Skeletal muscle cell (primary cell): ENCODE measurements at regions not wholly inside any gene's neighbourhood (a gene's known extent, or its start where the extent isn't known, plus 50 kb on each side); places are given as distances from the start of the nearest gene placed in this dataset.

ENCODE experiments used
- DNase-seq: peaks from one replicate; pipeline ENCODE4 v3.0.0-alpha.2; 2010; ENCODE audit warnings: low read depth
- H3K4me3 ChIP-seq: 2 replicates; pipeline ENCODE4 v1.5.1; 2011; ENCODE audit warnings: low read depth, mild to moderate bottlenecking, control low read depth, low read length, moderate library complexity

DNA sequence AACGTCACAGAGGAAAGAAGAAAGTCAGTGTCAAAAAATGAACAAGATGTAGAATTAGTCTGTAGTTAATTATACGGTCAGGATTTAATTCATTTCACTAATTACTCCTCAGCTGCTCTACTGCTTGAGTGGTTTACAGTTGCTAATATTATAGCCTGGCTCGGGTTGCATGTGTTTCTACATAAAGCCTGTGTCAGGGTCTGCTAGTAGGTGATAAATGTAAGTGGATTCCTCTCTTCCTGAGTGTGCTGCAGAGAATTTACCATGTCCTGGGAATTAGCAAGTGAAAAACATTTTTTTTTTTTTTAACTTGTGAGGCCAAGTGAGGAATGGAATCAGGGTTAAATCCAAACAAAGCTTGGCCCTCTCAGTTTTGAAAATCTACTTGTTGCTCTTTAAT, 622.6 kb downstream of the EPHA4 start:
- H3K4me3 ChIP-seq, result no peak overlapping the region
- DNase-seq, result no peak

DNA sequence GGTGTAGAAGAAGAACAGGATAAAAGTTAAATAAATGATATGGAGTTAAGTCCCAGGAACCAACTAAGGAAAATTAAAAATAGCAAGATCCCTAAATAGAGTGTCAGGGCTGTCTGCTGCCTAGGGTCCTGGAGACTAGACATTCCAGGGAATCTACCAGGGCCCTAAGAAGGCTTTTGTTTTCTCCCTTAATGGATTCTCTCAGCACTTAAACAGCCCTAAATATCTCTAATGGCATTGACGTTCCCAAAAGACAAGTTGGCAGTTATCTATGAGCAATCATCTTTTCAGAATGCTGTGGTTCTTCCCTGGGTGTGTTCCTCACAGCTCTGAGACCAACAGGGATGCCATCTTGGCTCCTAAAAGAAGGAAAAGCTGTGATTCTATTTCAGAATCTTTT, 616.3 kb downstream of the EPHA4 start:
- no peak for DNase-seq
- H3K4me3 ChIP-seq, result no peak overlapping the region

- DNase-seq, result no peak
- no peak overlapping the region for H3K4me3 ChIP-seq
These were observed 615.7 kb downstream of the EPHA4 start for GRCh38 chr2:220956429-220956828.

DNA sequence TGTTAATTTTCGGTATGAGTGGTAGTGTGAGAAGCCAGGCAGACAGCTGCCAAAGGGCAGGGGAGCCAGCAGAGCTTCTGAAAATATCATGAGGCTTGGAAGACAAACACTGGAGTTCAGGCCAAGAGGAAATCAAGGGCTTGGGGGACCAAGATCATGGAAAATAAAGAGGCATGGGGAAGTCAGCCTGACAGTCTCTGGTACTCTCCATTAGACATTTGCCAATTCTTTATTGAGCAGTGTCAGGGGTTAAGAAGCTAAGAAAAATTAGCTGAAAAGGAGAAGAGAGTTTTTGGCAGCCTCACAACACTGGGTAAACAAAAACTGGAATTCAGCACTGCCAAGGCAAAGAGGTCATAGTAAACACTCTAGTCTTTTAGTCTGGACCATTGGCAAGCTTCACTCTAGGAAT, 612.7 kb downstream of the EPHA4 start:
- no peak for DNase-seq
- no peak overlapping the region for H3K4me3 ChIP-seq

GRCh38 chr2:220961143-220961860, 610.8 kb downstream of the EPHA4 start:
- H3K4me3 ChIP-seq, result no peak overlapping the region
- no peak for DNase-seq

DNA sequence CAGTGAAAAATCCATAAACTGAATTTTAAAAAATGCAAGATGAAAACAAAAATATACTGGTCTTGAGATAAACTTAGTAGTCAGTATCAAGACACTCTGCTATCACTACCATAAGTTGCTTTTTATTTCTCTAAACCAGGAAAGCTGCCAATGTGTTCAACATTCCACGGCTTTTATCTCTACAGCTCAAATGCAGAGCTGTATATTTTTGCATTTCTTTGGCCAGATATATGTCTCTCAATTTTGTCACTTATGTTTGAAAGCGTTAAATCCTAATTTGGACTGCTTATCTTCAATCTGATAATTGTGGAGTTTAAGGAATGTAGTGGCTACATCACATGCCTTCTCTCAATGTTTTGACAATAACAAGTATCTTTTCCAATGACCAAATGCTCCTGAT, 609.5 kb downstream of the EPHA4 start:
- H3K4me3 ChIP-seq, result no peak overlapping the region
- DNase-seq, result no peak

GRCh38 chr2:220963076-220963475, 609.0 kb downstream of the EPHA4 start:
- DNase-seq, result no peak

DNA sequence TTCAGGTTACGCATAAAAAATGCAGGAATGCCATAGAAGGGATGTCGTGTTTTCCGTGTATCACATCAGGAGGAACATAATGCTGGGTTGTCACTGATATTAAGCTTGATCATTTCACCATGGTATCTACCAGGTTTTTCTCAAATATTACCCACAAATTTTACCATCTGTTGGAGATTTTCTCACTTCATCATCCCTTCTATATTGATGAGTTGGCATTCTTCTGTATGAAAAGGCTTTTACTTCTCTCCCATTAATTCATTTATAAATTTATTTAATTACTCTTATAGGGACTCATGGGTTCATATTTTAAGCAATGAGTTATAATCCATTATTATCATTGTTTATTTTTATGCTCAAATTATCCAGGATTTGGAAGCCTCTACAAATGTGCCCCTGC, 608.2 kb downstream of the EPHA4 start:
- no peak for DNase-seq
- no peak overlapping the region for H3K4me3 ChIP-seq

More at GRCh38 chr2:220963076-220963475, 609.0 kb downstream of the EPHA4 start:
- H3K4me3 ChIP-seq, result no peak overlapping the region

GRCh38 chr2:220966636-220967035, 605.5 kb downstream of the EPHA4 start:
- DNase-seq, result peak; percentile 57
- H3K4me3 ChIP-seq, result no peak overlapping the region

DNA sequence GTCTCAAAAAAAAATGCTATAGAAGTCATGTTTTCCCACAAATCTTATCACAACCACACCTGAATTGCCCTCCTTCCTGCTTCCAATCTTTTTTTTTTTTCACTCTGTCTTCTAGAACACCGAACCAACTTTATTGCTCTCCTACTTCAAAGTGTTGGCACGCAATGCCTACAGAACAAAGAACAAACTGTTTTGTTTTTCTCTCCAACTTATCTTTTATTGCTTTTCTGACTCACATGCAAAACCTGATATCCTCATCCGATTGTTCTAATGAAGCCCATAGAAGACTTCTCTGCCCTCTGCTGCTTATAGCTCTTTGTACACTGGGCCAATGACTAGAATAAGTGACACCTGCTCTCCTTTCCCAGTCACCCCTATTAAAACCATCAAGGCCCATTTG, 602.8 kb downstream of the EPHA4 start:
- H3K4me3 ChIP-seq, result no peak overlapping the region

GRCh38 chr2:220980966-220981675, 591.0 kb downstream of the EPHA4 start:
- H3K4me3 ChIP-seq, result no peak overlapping the region
- no peak for DNase-seq

More for the DNA sequence above, 602.8 kb downstream of the EPHA4 start:
- peak; percentile 12 for DNase-seq

GRCh38 chr2:220981926-220982325, 590.2 kb downstream of the EPHA4 start:
- H3K4me3 ChIP-seq, result no peak overlapping the region
- no peak for DNase-seq

DNA sequence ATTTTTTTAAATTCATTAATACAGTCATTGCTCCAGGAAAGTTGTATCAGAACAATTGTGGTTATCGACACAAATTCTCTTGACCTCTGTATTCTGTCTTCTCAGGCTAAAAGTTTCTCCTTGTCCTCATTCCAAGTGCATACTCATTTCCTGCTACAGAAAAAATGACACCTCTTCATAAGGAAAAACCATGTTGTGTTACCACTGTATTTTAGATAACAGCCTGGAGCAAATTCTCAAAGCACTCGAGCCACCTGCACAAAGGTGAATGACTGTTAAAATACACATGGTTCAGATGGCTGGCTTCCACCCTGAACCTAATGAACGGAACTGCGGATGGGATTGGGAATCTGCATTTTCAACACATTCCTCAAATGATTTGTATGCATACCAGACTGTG, 586.5 kb downstream of the EPHA4 start:
- DNase-seq, result no peak
- no peak overlapping the region for H3K4me3 ChIP-seq

GRCh38 chr2:220987839-220988238, 584.3 kb downstream of the EPHA4 start:
- H3K4me3 ChIP-seq, result no peak overlapping the region

GRCh38 chr2:220991972-220992371, 580.1 kb downstream of the EPHA4 start:
- H3K4me3 ChIP-seq, result no peak overlapping the region
- no peak for DNase-seq

More at GRCh38 chr2:220987839-220988238, 584.3 kb downstream of the EPHA4 start:
- DNase-seq, result no peak

- DNase-seq, result no peak
- no peak overlapping the region for H3K4me3 ChIP-seq
These were observed 577.3 kb downstream of the EPHA4 start for GRCh38 chr2:220994846-220995245.

DNA sequence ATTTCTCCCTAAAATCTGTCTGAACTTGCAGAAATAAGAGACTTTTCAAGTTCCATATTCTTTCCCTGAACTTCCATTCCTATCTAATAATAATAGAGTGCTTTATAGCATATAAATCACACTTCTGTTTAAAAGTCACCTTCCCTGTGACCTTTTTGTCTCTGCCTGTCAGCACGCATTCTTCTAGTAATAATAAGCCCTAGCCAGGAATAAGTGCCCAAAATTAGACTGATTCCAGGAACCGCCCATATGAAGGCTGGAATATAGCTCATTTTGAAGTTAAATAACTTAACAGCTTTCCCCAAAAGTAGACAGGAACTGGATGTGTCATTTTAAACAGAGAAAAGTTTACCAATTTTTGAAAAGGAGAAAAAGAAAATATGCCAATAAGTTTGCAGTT, 576.5 kb downstream of the EPHA4 start:
- no peak for DNase-seq
- no peak overlapping the region for H3K4me3 ChIP-seq

- no peak for DNase-seq
- H3K4me3 ChIP-seq, result no peak overlapping the region
These were observed 573.9 kb downstream of the EPHA4 start for GRCh38 chr2:220998156-220998555.

DNA sequence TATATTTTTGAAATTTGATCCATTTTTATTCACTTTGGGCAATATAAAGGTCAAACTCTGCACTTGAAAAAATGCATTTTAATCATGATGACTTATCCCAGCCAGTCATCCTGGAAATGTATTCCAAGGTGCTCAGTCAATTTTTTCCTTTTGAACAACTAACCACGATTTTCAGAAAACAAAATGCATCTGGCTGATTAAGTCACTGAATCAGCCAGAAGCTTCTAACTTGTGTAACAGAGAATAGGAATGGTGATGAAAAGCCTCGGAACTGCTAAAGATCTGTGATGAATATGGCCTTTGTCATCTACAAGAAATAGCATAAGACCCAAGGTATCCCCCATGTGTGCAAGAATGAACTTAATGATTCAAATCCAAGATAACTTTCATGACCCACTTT, 572.7 kb downstream of the EPHA4 start:
- H3K4me3 ChIP-seq, result no peak overlapping the region
- no peak for DNase-seq

DNA sequence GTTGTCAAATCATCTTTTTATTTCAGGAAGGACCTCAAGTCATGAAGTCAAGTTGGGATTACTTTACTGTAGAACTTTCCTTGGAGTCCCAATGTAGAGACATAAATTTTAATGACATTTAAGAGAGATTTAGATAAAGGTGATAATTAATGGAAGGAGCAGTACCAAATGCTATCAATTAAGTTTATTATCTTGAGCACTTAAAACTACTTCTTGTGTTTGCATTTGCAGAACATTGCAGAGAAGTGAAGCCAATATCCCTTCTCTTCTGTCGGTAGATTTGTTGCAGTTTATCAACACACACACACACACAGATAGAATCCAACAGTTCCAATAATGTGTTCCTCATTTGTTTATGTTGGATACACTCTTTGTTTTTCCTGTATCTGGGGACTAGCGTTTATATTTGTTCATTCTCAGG, 570.7 kb downstream of the EPHA4 start:
- DNase-seq, result no peak
- H3K4me3 ChIP-seq, result no peak overlapping the region

DNA sequence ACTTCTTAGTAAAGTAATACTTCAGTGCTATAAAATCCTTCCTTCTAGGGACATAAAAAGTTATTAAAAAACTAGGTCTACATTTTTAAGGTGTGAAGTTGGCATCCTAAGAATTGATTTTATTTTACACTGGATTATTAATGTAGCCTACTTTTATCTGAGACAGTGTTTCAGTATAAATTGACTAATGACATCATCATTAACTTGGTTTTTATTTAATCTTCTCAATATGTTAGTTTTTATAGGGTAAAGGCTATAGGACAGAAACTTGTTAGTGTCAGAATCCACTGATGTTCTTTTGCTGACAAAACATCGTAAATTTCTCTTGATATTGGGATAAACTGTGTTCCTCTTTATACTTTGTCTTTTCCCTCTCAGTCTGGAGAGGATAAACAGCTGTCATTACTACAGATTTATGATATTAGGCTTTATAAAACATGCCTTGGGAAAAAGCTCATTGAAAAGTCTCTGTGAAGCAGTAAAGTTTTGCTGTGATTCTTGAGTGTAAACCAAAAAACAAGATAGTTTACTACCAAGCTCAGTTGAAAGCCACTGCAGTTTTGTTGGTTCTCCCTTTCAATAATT, 569.9 kb downstream of the EPHA4 start:
- no peak overlapping the region for H3K4me3 ChIP-seq
- DNase-seq, result no peak
